GM12892 (cell line): ENCODE measurements at regions not wholly inside any gene's neighbourhood (a gene's known extent, or its start where the extent isn't known, plus 50 kb on each side); places are given as distances from the start of the nearest gene placed in this dataset.

Source experiments
- POLR2A ChIP-seq: IDR thresholded peaks from 2 replicates; pipeline ENCODE4 v1.6.1; 2011; ENCODE audit warnings: low read depth, low read length, control low read depth
- POLR2AphosphoS5 ChIP-seq: IDR thresholded peaks from 2 replicates; pipeline ENCODE4 v1.6.1; 2011; ENCODE audit warnings: low read depth, low read length, control low read depth
- TAF1 ChIP-seq: IDR thresholded peaks from 2 replicates; pipeline ENCODE4 v1.6.1; 2011; ENCODE audit warnings: low read depth, mild to moderate bottlenecking, control low read depth, low read length, borderline replicate concordance

GRCh38 chr5:2015961-2016360 lies 133.2 kb upstream of the IRX4 start:
- TF ChIP-seq POLR2A (no peak), POLR2AphosphoS5 (no peak), TAF1 (no peak)
